DND-41 (cell line): ENCODE measurements at regions not wholly inside any gene's neighbourhood (a gene's known extent, or its start where the extent isn't known, plus 50 kb on each side); places are given as distances from the start of the nearest gene placed in this dataset.

Source experiments
- ATAC-seq: fragments of 200-7000 bp; cut with Tn5 transposase; 3 replicates; pipeline ENCODE4 v1.9.1; 2021; ENCODE audit warnings: low read depth; ENCODE audit not compliant: insufficient read depth
- DNase-seq: peaks from one replicate; pipeline ENCODE4 v3.0.0-alpha.2; 2020
- H2AFZ ChIP-seq: 2 replicates; pipeline ENCODE4 v1.6.0; 2012; ENCODE audit warnings: low read depth, low read length
- H3K27ac ChIP-seq: 2 replicates; pipeline ENCODE4 v1.5.1; 2012; ENCODE audit warnings: low read length, inconsistent platforms
- H3K27me3 ChIP-seq: fragments of 200-600 bp; sonication (generic); 2 replicates; pipeline ENCODE4 v1.6.0; 2012; ENCODE audit warnings: low read length, mild to moderate bottlenecking, inconsistent platforms; ENCODE audit not compliant: insufficient read depth, poor library complexity
- H3K36me3 ChIP-seq: 2 replicates; pipeline ENCODE4 v1.5.1; 2012; ENCODE audit warnings: low read length, inconsistent platforms; ENCODE audit not compliant: insufficient read depth
- H3K4me1 ChIP-seq: 2 replicates; pipeline ENCODE4 v1.5.1; 2012; ENCODE audit warnings: mild to moderate bottlenecking, low read length; ENCODE audit not compliant: insufficient read depth
- H3K4me2 ChIP-seq: 2 replicates; pipeline ENCODE4 v1.6.0; 2012; ENCODE audit warnings: mild to moderate bottlenecking, moderate library complexity, low read length, inconsistent platforms; ENCODE audit not compliant: insufficient read depth
- H3K4me3 ChIP-seq, 2 experiments: fragments of 200-600 bp in 1 of 2; shearing (Covaris generic) in 1 of 2; 2 replicates each; pipeline ENCODE4 v1.5.1; 2012 to 2016; ENCODE audit warnings: inconsistent platforms in 2 of 2, low read length in 2 of 2, mild to moderate bottlenecking in 2 of 2, low read depth in 1 of 2, moderate library complexity in 1 of 2
- H3K79me2 ChIP-seq: 2 replicates; pipeline ENCODE4 v1.6.0; 2012; ENCODE audit warnings: low read length, inconsistent platforms; ENCODE audit not compliant: insufficient read depth
- H3K9ac ChIP-seq: 2 replicates; pipeline ENCODE4 v1.6.0; 2012; ENCODE audit warnings: low read depth, mild to moderate bottlenecking, inconsistent platforms, low read length, moderate library complexity
- H3K9me3 ChIP-seq: 2 replicates; pipeline ENCODE4 v1.5.1; 2012; ENCODE audit warnings: low read length, moderate library complexity, mild to moderate bottlenecking, inconsistent platforms; ENCODE audit not compliant: insufficient read depth, severe bottlenecking
- H4K20me1 ChIP-seq: 2 replicates; pipeline ENCODE4 v1.6.0; 2012; ENCODE audit warnings: low read length; ENCODE audit not compliant: insufficient read depth
- EZH2 ChIP-seq: IDR thresholded peaks from 3 replicates; pipeline ENCODE4 v1.6.1; 2012; ENCODE audit warnings: borderline replicate concordance, low read depth, mild to moderate bottlenecking, moderate library complexity, low read length, inconsistent platforms; ENCODE audit not compliant: severe bottlenecking
- TF ChIP-seq, protein P1 (sequence below): IDR thresholded peaks from 2 replicates; pipeline ENCODE4 v1.5.1; 2012; ENCODE audit warnings: borderline replicate concordance, low read length, moderate library complexity, mild to moderate bottlenecking; ENCODE audit not compliant: poor library complexity, severe bottlenecking; ENCODE audit errors: extremely low read depth

DNA sequence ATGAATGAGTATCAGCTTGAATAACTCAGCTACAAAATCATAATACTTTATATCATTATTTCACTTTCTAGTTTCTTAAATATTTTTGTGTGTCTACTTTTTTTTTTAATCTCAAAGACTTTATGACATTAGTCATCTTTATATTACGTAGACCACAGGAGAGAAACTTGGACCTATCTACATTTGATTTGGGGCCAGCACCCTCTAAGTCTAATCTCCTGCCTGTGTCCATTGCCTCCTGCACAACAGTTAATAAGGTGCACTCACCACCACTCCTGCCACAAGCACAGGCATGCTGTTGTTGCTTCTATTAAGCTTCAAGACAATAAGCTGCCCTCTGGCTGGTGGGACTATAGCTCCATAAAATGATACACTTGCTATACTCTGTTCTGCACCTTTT is 70.4 kb downstream of the DIRAS3 start:
- Histone ChIP-seq H3K4me1 (no peaks in the 10 kb centered on the region), H4K20me1 (no peaks in the 10 kb centered on the region), H3K79me2 (no peaks in the 10 kb centered on the region), H3K9ac (no peak overlapping the region), H3K4me3 (no peak overlapping the region), H3K9me3 (no peaks in the 10 kb centered on the region), H3K27ac (no peak overlapping the region), H3K4me2 (no peak overlapping the region), H3K27me3 (no peaks in the 10 kb centered on the region), H2AFZ (no peak overlapping the region), H3K36me3 (no peaks in the 10 kb centered on the region)
- TF ChIP-seq, protein P1, sequence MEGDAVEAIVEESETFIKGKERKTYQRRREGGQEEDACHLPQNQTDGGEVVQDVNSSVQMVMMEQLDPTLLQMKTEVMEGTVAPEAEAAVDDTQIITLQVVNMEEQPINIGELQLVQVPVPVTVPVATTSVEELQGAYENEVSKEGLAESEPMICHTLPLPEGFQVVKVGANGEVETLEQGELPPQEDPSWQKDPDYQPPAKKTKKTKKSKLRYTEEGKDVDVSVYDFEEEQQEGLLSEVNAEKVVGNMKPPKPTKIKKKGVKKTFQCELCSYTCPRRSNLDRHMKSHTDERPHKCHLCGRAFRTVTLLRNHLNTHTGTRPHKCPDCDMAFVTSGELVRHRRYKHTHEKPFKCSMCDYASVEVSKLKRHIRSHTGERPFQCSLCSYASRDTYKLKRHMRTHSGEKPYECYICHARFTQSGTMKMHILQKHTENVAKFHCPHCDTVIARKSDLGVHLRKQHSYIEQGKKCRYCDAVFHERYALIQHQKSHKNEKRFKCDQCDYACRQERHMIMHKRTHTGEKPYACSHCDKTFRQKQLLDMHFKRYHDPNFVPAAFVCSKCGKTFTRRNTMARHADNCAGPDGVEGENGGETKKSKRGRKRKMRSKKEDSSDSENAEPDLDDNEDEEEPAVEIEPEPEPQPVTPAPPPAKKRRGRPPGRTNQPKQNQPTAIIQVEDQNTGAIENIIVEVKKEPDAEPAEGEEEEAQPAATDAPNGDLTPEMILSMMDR, result no peak
- no peak for TF ChIP-seq EZH2
- DNase-seq (no peak), ATAC-seq (no peak)

DNA sequence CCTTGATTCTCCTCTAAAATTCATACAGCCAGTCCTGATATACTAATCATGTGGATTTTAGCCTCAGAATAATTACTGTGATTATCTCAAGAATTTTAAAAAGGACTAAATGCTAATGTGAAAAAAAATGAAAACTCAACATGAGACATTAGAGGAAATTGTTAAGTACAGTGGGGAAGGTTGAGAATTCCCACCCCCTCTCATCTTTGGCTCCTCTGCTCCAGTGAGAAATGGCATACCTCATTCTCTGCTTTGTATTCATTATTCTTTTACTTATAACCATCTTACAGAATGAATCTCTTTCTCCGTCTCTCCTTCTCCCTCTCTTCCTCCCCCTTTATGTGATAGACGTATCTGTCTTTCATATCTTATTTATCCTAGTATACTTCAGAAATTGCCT is 70.9 kb downstream of the DIRAS3 start:
- Histone ChIP-seq H3K9me3 (no peaks in the 10 kb centered on the region), H3K27ac (no peak overlapping the region), H3K4me2 (no peak overlapping the region), H4K20me1 (no peaks in the 10 kb centered on the region), H3K4me3 (no peak overlapping the region), H2AFZ (no peak overlapping the region), H3K36me3 (no peaks in the 10 kb centered on the region), H3K27me3 (no peaks in the 10 kb centered on the region), H3K9ac (no peak overlapping the region), H3K4me1 (no peaks in the 10 kb centered on the region), H3K79me2 (no peaks in the 10 kb centered on the region)
- DNase-seq (no peak), ATAC-seq (no peak)
- no peak for TF ChIP-seq EZH2
- TF ChIP-seq, protein P1, result no peak

DNA sequence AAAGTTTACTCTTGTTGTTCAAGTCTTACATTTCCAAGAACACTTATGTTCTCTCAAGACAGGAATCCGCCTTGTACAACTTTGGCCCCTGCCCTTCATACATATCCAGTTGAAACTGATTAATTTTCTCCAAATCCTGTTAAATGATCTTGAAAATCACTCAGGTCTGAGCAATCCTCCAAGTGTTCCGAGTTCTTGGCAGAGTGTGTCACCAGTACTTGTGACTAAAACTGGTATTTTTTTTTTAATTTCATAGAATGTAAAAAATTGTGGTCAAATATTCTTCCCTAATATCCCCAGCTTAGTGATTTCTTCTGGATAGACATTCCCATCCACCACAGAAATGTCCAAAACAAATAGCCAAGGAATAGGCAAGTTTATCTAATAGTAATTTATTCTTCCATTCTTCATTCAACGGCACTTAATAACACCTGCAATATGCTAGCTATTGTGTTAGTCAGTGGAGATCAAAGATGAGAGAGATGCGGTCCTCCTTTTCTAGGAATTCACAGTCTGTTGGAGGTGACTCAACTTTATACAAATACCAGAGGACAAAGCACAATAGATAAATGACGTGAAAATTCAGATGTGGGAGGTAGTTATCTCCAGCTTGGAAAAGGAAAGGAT is 71.4 kb downstream of the DIRAS3 start:
- Histone ChIP-seq H3K9ac (no peak overlapping the region), H3K27me3 (no peaks in the 10 kb centered on the region), H2AFZ (no peak overlapping the region), H3K9me3 (no peaks in the 10 kb centered on the region), H3K36me3 (no peaks in the 10 kb centered on the region), H3K27ac (no peak overlapping the region), H3K79me2 (no peaks in the 10 kb centered on the region), H4K20me1 (no peaks in the 10 kb centered on the region), H3K4me1 (no peaks in the 10 kb centered on the region), H3K4me2 (no peak overlapping the region), H3K4me3 (no peak overlapping the region)
- no peak; the same call in 2 of the 3 replicates for ATAC-seq
- TF ChIP-seq, protein P1, result no peak
- no peak for TF ChIP-seq EZH2
- no peak for DNase-seq
